Small intestine (tissue), 7 donors: ENCODE measurements at regions not wholly inside any gene's neighbourhood (a gene's known extent, or its start where the extent isn't known, plus 50 kb on each side); places are given as distances from the start of the nearest gene placed in this dataset.

Experiments used
- DNase-seq, 2 donors: peaks; one replicate each; pipeline versions ENCODE4 v3.0.0 to v3.0.0-alpha.2; 2013
- FAIRE-seq: peaks from 2 replicates; lab custom pipeline; 2012; peaks lifted over from hg19 to GRCh38; lab: Jason Lieb, UNC
- H3K27ac ChIP-seq, 3 donors: one replicate each; pipeline ENCODE4 v1.5.1; 2013; ENCODE audit warnings: low read length in 2 of 3, mild to moderate bottlenecking in 2 of 3, control low read depth in 1 of 3, inconsistent platforms in 1 of 3, low read depth in 1 of 3, moderate library complexity in 1 of 3
- H3K27me3 ChIP-seq, 3 donors: one replicate each; pipeline ENCODE4 v1.6.1; 2013; ENCODE audit warnings: low read length in 3 of 3, inconsistent platforms in 1 of 3; ENCODE audit not compliant: control insufficient read depth in 3 of 3, insufficient read depth in 3 of 3
- H3K36me3 ChIP-seq, 3 donors: one replicate each; pipeline ENCODE4 v1.6.1; 2013; ENCODE audit warnings: low read length in 3 of 3, inconsistent platforms in 1 of 3, low read depth in 1 of 3, mild to moderate bottlenecking in 1 of 3, moderate library complexity in 1 of 3; ENCODE audit not compliant: control insufficient read depth in 3 of 3, insufficient read depth in 2 of 3
- H3K4me1 ChIP-seq, 3 donors: one replicate each; pipeline ENCODE4 v1.6.1; 2013; ENCODE audit warnings: low read length in 2 of 3, inconsistent platforms in 1 of 3, low read depth in 1 of 3, mild to moderate bottlenecking in 1 of 3, moderate library complexity in 1 of 3; ENCODE audit not compliant: control insufficient read depth in 3 of 3, insufficient read depth in 2 of 3
- H3K4me3 ChIP-seq, 3 donors: one replicate each; pipeline ENCODE4 v1.5.1; 2013; ENCODE audit warnings: low read length in 3 of 3, control low read depth in 1 of 3, inconsistent platforms in 1 of 3, low read depth in 1 of 3, mild to moderate bottlenecking in 1 of 3, moderate library complexity in 1 of 3
- H3K9me3 ChIP-seq, 2 donors: one replicate each; pipeline ENCODE4 v1.6.1; 2013; ENCODE audit warnings: low read depth in 1 of 2, low read length in 1 of 2; ENCODE audit not compliant: control insufficient read depth in 2 of 2, insufficient read depth in 1 of 2
- WGBS, 3 donors: extraction: QIAGEN DNeasy Blood & Tissue Kit; methylation state at CpG; one replicate each; pipeline ENCODE4 v1.1.7; 2013; 5-methylcytosine and 5-hydroxymethylcytosine counted together
- donor health status: healthy with polysubstance abuse.
- donor health status: control.
- donor health status: control.
- donor health status: Bipolar disorder and iron deficiency.
- donor health status: healthy.

DNA sequence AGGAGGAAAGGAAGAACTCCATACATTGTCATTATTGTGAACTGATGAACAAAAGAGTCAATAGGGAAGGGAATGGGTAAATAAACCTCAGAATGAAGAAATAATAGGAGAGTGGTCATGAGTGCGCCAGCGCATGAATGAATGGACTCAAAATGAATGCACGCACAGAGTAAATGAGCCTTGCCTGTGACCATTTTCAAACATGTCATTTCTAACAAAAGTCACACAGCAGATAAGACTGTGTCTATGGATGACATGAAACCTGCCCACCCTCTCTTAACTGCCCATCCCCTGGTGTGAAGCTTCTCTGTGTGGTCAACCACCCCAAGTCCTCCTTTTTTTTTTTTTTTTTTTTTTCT lies 121.1 kb upstream of the TEX51 start:
- FAIRE-seq = no peak
- WGBS, 3 donors = 24 to 32% (median 27%) methylated on average over 3 of the region's 3 CpGs
- Histone ChIP-seq H3K27ac (no peak overlapping the region), H3K4me3 (no peak overlapping the region), H3K4me1 (no peaks in the 10 kb centered on the region), H3K36me3 (no peaks in the 10 kb centered on the region), H3K9me3 (no peaks in the 10 kb centered on the region), H3K27me3 (peaks cover 0 to 26% (median 0%) of the 10 kb centered on the region in 3 donors)
- DNase-seq = no peak

DNA sequence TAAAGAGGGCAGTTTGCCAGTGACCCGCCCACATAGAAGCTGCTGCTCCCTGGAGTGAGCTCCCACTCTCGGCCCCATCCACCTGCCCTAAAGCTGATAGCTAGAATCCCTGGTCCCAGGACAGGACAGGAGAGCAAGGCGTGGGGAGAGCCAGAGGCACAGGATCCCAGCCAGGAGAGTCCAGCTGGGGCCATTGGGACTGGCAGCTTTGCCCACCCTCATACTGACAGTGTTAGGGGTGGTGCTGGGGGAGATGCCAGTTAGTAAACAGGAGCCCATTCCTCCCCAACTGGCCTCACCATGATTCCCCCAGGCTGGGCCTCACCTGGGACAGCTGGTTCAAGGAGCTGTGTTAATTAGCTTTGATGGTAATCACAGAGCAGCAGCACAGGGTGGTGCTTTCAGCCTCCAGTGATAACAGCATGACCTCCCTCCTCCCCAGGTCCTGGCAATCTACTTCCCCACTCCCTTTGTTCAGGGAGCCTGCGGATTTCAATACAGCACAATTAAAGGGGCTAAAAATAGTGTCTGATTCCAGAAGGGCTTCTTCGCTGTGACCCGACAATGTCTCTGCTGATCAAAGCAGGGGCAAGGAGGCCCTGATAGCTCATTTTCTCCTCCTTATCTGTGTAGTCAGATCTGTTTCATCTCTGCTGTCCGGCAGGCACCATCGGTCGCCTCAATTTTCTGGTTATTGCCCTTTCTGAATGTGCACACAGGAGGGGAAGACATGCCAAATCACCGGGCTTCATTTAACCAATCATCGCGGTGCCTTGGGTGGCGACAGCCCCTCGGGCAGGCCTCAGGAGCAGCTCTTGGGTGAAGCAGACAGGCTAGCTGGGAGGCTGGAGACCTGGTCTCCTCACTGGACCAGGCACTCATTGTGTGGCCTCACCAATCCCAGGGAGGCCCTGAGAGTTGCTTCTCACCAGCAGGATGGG lies 119.9 kb upstream of the TEX51 start:
- peak in 1 of 2 donors; percentile 36 for DNase-seq
- no peaks in the 10 kb centered on the region for H3K36me3 ChIP-seq
- no peak for FAIRE-seq
- H3K4me1 ChIP-seq = no peaks in the 10 kb centered on the region
- H3K27me3 ChIP-seq = peaks cover 0 to 27% (median 0%) of the 10 kb centered on the region in 3 donors
- WGBS, 3 donors = 38 to 60% (median 46%) methylated on average over 14 of the region's 14 CpGs
- no peak overlapping the region for H3K4me3 ChIP-seq
- no peaks in the 10 kb centered on the region for H3K9me3 ChIP-seq
- H3K27ac ChIP-seq = no peak overlapping the region

DNA sequence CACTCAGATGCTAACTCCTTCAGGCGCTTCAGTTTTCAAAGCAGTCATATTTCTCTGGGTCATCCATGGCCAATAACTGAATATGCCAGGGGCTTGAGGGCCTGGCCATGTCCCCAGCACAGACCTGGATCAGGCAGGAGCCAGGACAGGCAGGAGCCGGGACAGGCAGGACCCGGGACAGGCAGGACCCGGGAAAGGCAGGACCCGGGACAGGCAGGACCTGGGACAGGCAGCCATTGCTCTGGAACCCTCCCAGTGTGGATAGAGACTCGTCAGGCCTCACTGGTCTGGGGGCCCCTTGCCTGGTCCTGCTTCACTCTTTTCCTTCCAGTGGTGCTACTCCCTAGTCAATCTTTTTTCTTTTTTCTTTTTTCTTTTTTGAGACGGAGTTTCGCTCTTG lies 117.5 kb upstream of the TEX51 start:
- DNase-seq (no peak), FAIRE-seq (no peak)
- Histone ChIP-seq H3K27ac (no peak overlapping the region), H3K9me3 (no peaks in the 10 kb centered on the region), H3K4me3 (no peak overlapping the region), H3K4me1 (no peaks in the 10 kb centered on the region), H3K36me3 (no peaks in the 10 kb centered on the region), H3K27me3 (peaks cover 0 to 17% (median 0%) of the 10 kb centered on the region in 3 donors)
- WGBS, 3 donors = 74 to 93% (median 83%) methylated on average over 8 of the region's 8 CpGs

DNA sequence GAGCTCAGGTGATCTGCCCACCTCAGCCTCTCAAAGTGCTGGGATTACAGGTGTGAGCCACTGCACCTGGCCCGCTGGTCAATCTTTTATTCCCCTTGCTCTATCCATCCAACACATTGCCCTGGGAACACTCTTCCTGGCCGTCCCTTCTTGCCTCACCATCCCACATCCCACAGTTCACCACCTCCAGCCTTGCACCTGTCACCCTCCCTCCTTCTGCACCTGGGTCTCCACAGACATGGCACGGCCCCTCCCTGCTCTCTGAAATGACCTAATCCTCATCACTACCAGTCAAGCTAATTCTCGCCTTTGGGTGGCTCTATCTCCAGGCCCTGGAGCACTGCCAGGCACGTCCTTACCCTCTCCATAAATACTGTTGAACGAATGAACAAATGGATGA lies 116.9 kb upstream of the TEX51 start:
- no peaks in the 10 kb centered on the region for H3K9me3 ChIP-seq
- 51 to 74% (median 57%) methylated on average over 6 of the region's 6 CpGs for WGBS, 3 donors
- H3K4me1 ChIP-seq = no peaks in the 10 kb centered on the region
- H3K27ac ChIP-seq = no peak overlapping the region
- H3K27me3 ChIP-seq = peaks cover 0 to 15% (median 0%) of the 10 kb centered on the region in 3 donors
- H3K4me3 ChIP-seq = no peak overlapping the region
- FAIRE-seq (no peak), DNase-seq (no peak)
- H3K36me3 ChIP-seq = no peaks in the 10 kb centered on the region

DNA sequence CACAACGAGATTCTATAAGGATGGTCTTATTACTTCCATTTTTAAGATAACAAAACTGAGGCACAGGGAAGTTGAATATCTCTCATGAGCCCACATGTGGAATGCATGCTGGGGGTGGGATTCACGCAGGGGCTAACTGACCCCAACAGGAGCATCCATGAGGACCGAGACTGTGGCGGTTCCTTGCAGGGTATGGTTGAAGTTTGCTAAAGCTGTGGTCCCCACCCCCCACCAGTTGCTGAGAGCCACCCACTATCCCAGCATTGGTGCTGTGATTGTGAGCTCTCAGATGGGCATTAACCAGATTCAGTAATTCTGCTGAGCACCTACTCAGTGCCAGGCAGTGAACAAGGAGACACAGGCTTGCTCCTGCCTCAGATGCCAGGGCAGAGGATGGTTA lies 116.0 kb upstream of the TEX51 start:
- H3K9me3 ChIP-seq = no peaks in the 10 kb centered on the region
- FAIRE-seq (no peak), DNase-seq (no peak)
- H3K36me3 ChIP-seq = no peaks in the 10 kb centered on the region
- no peak overlapping the region for H3K27ac ChIP-seq
- H3K4me3 ChIP-seq = no peak overlapping the region
- 78 to 90% (median 88%) methylated on average over 4 of the region's 4 CpGs for WGBS, 3 donors
- H3K4me1 ChIP-seq = no peaks in the 10 kb centered on the region
- peaks cover 0 to 10% (median 0%) of the 10 kb centered on the region in 3 donors for H3K27me3 ChIP-seq

DNA sequence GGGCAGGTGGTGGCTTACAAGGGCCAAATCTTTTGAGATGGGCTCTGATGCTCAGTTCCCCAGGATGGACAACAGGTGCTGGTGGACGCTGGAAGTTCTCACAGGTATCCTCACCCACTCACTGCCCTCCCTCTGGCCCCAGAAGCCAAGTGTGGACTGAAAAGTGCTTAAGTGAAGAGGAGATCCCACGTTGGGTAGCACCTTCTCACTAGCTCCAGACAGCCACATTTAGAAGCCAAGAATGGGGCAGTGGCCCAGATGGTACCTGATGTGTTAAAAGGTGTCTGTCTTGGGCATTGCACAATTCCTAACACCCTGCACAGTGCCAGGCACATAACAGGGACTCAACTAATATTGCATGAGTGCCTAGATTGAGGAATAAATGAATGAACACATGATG lies 115.3 kb upstream of the TEX51 start:
- FAIRE-seq = no peak
- Histone ChIP-seq H3K9me3 (no peaks in the 10 kb centered on the region), H3K4me1 (no peaks in the 10 kb centered on the region), H3K27me3 (peaks cover 0 to 8% (median 0%) of the 10 kb centered on the region in 3 donors), H3K27ac (no peak overlapping the region), H3K36me3 (no peaks in the 10 kb centered on the region), H3K4me3 (no peak overlapping the region)
- 48 to 59% (median 55%) methylated on average over 2 of the region's 2 CpGs for WGBS, 3 donors
- DNase-seq = no peak

DNA sequence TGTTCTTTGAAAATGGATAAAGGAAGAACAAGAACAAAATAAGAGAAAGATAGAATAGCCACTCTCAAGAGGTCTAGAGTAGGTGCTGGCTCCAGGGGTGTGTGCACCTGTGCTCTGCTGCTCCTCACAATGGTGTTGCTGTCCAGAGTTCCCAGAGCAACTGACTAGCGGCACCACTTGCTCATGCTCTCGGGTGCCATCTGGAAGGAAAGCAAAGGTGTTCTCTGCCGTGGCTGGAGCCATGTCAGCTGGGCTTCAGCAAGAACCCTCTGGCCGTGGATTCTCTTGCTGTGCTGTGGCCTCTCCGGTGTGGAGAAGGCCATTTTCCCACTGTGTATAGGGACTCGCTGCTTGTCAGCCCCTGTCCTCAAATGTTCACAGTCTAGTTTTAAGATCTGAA lies 114.6 kb upstream of the TEX51 start:
- DNase-seq (no peak), FAIRE-seq (no peak)
- 65 to 82% (median 78%) methylated on average over 6 of the region's 6 CpGs for WGBS, 3 donors
- Histone ChIP-seq H3K4me1 (no peaks in the 10 kb centered on the region), H3K36me3 (no peaks in the 10 kb centered on the region), H3K4me3 (no peak overlapping the region), H3K27me3 (peaks cover 0 to 4% (median 0%) of the 10 kb centered on the region in 3 donors), H3K27ac (no peak overlapping the region), H3K9me3 (no peaks in the 10 kb centered on the region)

DNA sequence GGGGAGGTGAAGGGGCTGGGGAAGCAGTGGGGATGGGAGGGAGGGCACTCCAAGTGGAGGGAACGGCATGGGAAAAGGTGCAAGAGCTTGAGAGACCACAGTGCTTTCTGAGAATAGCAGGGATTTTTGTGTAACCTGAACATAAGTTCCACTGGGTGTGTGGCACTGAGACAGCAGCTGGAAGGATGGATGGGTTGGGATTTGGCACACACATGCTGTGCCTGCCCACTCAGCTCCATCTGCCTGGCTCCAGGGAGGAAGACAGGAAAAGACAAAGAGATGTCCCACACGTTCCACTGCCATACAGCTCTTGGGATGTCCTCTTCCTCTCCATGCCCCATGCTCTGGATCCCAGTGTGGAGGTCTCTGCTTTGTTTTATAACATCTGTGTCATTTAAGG lies 114.1 kb upstream of the TEX51 start:
- Histone ChIP-seq H3K27ac (no peak overlapping the region), H3K36me3 (no peaks in the 10 kb centered on the region), H3K4me1 (no peaks in the 10 kb centered on the region), H3K9me3 (no peaks in the 10 kb centered on the region), H3K27me3 (peaks cover 0 to 4% (median 0%) of the 10 kb centered on the region in 3 donors), H3K4me3 (no peak overlapping the region)
- DNase-seq (no peak), FAIRE-seq (no peak)
- WGBS, 3 donors = 80 to 88% (median 85%) methylated on average over 2 of the region's 2 CpGs
